GM23248 (cell line): ENCODE measurements at regions not wholly inside any gene's neighbourhood (a gene's known extent, or its start where the extent isn't known, plus 50 kb on each side); places are given as distances from the start of the nearest gene placed in this dataset.

Source experiments
- EZH2 ChIP-seq: fragments of 200-600 bp; sonication (generic); IDR thresholded peaks from 2 replicates; pipeline ENCODE4 v1.6.1; 2018; ENCODE audit warnings: antibody characterized with exemption, mild to moderate bottlenecking; ENCODE audit not compliant: insufficient read depth, poor library complexity, severe bottlenecking
- EZH2phosphoT487 ChIP-seq: fragments of 200-600 bp; sonication (generic); IDR thresholded peaks from 2 replicates; pipeline ENCODE4 v1.6.1; 2018; ENCODE audit warnings: antibody characterized with exemption, moderate library complexity, mild to moderate bottlenecking, low read depth; ENCODE audit not compliant: insufficient read depth

DNA sequence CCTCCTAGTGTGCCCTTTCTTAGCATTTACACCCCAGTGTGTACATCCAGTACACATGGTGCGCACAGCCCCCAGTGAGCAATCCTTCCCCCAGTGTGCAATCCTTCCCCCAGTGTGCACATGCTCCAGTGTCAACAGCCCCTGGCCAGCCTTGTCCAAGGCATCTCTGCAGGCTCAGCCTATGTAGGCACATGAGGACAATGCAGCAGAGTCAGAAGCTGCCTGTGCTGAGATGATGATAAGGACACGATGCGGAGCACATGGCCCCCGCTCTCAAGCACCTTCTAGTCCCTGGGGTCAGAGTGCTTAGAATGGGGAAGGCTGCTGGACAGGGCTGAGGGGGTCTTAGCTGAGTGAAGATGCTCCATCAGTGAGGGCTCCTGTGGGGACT lies 69.8 kb downstream of the GADD45G start:
- TF ChIP-seq EZH2 (no peak), EZH2phosphoT487 (no peak)
